ENCODE measurements at regions not wholly inside any gene's neighbourhood (a gene's known extent, or its start where the extent isn't known, plus 50 kb on each side); places are given as distances from the start of the nearest gene placed in this dataset.

GRCh38 chr6:163816441-163816840, 401.9 kb downstream of the QKI start:
- Histone ChIP-seq H3K4me2 (no peak overlapping the region), H3K9me3 (ENCODE audit: low read depth) (no peaks in the 10 kb centered on the region), H3K4me1 (ENCODE audit: insufficient read depth) (no peaks in the 10 kb centered on the region), H3K4me3 (no peak overlapping the region), H3K27ac (no peak overlapping the region), H3K79me2 (no peaks in the 10 kb centered on the region), H4K20me1 (ENCODE audit: insufficient read depth, poor library complexity, severe bottlenecking) (no peaks in the 10 kb centered on the region), H3K36me3 (replicated peaks; ENCODE audit: insufficient read depth, low read depth) (no peaks in the 10 kb centered on the region), H3K27me3 (no peaks in the 10 kb centered on the region), H3K9me2 (replicated peaks; ENCODE audit: insufficient read depth) (no peaks in the 10 kb centered on the region), H2AFZ (no peak overlapping the region)
- no peak for TF ChIP-seq EZH2 (IDR thresholded peaks at IDR 0.05; ENCODE audit: borderline replicate concordance)
- TF ChIP-seq EZH2phosphoT487 (IDR thresholded peaks at IDR 0.05; ENCODE audit: low read depth, severe bottlenecking, unreplicated experiment) = no peak
- no peak for TF ChIP-seq CTCF (IDR thresholded peaks at IDR 0.05; ENCODE audit: poor library complexity)
- WGBS (ENCODE audit: low lambda C conversion rate, missing lambda C conversion rate) = 97% methylated on average over 2 of the region's 2 CpGs
- no peak for DNase-seq (ENCODE audit: low spot score)

GRCh38 chr6:163815796-163816195, 401.3 kb downstream of the QKI start:
- Histone ChIP-seq H3K4me3 (no peak overlapping the region), H2AFZ (no peak overlapping the region), H3K79me2 (no peaks in the 10 kb centered on the region), H3K27me3 (no peaks in the 10 kb centered on the region), H3K4me2 (no peak overlapping the region), H3K9me3 (ENCODE audit: low read depth) (no peaks in the 10 kb centered on the region), H3K9me2 (replicated peaks; ENCODE audit: insufficient read depth) (no peaks in the 10 kb centered on the region), H3K27ac (no peak overlapping the region), H4K20me1 (ENCODE audit: insufficient read depth, poor library complexity, severe bottlenecking) (no peaks in the 10 kb centered on the region), H3K36me3 (replicated peaks; ENCODE audit: insufficient read depth, low read depth) (no peaks in the 10 kb centered on the region), H3K4me1 (ENCODE audit: insufficient read depth) (no peaks in the 10 kb centered on the region)
- WGBS (ENCODE audit: low lambda C conversion rate, missing lambda C conversion rate) = 96% methylated on average over 2 of the region's 2 CpGs
- no peak for DNase-seq (ENCODE audit: low spot score)
- TF ChIP-seq EZH2 (IDR thresholded peaks at IDR 0.05; ENCODE audit: borderline replicate concordance) (no peak), CTCF (IDR thresholded peaks at IDR 0.05; ENCODE audit: poor library complexity) (no peak), EZH2phosphoT487 (IDR thresholded peaks at IDR 0.05; ENCODE audit: low read depth, severe bottlenecking, unreplicated experiment) (no peak)

GRCh38 chr6:163814494-163815364, 400.2 kb downstream of the QKI start:
- H3K4me3 ChIP-seq = no peak overlapping the region
- H2AFZ ChIP-seq = no peak overlapping the region
- no peaks in the 10 kb centered on the region for H3K9me3 ChIP-seq (ENCODE audit: low read depth)
- no peaks in the 10 kb centered on the region for H3K36me3 ChIP-seq (replicated peaks; ENCODE audit: insufficient read depth, low read depth)
- no peaks in the 10 kb centered on the region for H4K20me1 ChIP-seq (ENCODE audit: insufficient read depth, poor library complexity, severe bottlenecking)
- DNase-seq (ENCODE audit: low spot score) = peak; percentile 13
- no peak overlapping the region for H3K27ac ChIP-seq
- TF ChIP-seq EZH2phosphoT487 (IDR thresholded peaks at IDR 0.05; ENCODE audit: low read depth, severe bottlenecking, unreplicated experiment) = no peak
- H3K9me2 ChIP-seq (replicated peaks; ENCODE audit: insufficient read depth) = no peaks in the 10 kb centered on the region
- 80% methylated on average over 17 of the region's 17 CpGs for WGBS (ENCODE audit: low lambda C conversion rate, missing lambda C conversion rate)
- no peaks in the 10 kb centered on the region for H3K79me2 ChIP-seq
- H3K27me3 ChIP-seq = no peaks in the 10 kb centered on the region
- H3K4me2 ChIP-seq = no peak overlapping the region
- no peaks in the 10 kb centered on the region for H3K4me1 ChIP-seq (ENCODE audit: insufficient read depth)

- Histone ChIP-seq H3K79me2 (no peaks in the 10 kb centered on the region), H3K27ac (peak overlapping the region; percentile 23), H3K27me3 (no peaks in the 10 kb centered on the region), H3K4me1 (ENCODE audit: insufficient read depth) (no peaks in the 10 kb centered on the region), H3K9me2 (replicated peaks; ENCODE audit: insufficient read depth) (no peaks in the 10 kb centered on the region), H3K9me3 (ENCODE audit: low read depth) (no peaks in the 10 kb centered on the region), H4K20me1 (ENCODE audit: insufficient read depth, poor library complexity, severe bottlenecking) (no peaks in the 10 kb centered on the region), H3K4me2 (no peak overlapping the region), H2AFZ (no peak overlapping the region), H3K4me3 (no peak overlapping the region), H3K36me3 (replicated peaks; ENCODE audit: insufficient read depth, low read depth) (no peaks in the 10 kb centered on the region)
- WGBS (ENCODE audit: low lambda C conversion rate, missing lambda C conversion rate) = 89% methylated on average over 3 of the region's 3 CpGs
- TF ChIP-seq EZH2 (IDR thresholded peaks at IDR 0.05; ENCODE audit: borderline replicate concordance) (no peak), EZH2phosphoT487 (IDR thresholded peaks at IDR 0.05; ENCODE audit: low read depth, severe bottlenecking, unreplicated experiment) (no peak), CTCF (IDR thresholded peaks at IDR 0.05; ENCODE audit: poor library complexity) (no peak)
- no peak for DNase-seq (ENCODE audit: low spot score)
Observed at GRCh38 chr6:163813979-163814493, 399.5 kb downstream of the QKI start.
